ENCODE measurements at regions not wholly inside any gene's neighbourhood (a gene's known extent, or its start where the extent isn't known, plus 50 kb on each side); places are given as distances from the start of the nearest gene placed in this dataset.

DNA sequence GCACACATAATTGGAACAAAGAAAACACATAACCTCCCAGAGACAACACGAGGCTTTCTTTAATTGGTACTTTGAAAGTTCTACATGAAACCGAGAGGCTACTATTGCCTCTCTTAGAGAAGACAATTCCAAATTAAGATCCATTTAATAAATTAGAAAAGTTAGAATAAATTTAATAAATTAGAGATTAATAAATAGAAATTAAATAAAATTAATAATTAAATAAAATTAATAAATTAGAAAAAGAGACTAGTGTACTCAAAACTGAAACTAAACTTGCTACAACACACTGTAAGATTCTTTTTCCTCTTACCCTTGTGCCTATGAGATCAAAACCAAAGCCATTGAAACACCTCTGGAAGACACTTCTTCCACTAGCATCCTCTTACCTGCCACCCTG, 199.0 kb downstream of the URB2 start:
- DNase-seq = no peak

DNA sequence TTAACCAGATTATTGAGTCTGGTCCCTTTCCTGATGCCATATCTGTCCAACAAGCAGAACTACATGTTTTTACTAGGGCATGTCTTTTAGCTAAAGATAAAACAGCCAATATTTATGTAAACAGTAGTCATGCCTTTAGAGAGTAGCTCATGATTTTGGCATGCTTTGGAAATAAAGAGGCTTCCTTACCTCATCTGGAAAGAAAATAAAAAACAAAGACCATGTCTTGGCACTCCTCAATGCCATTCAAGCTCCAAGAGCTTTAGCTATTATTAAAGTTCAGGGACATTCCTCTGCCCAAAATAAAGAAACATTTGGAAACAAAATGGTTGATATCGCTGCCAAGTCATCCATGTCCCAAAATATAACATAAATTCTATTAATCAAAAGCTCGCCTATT, 202.4 kb downstream of the URB2 start:
- DNase-seq = no peak

DNA sequence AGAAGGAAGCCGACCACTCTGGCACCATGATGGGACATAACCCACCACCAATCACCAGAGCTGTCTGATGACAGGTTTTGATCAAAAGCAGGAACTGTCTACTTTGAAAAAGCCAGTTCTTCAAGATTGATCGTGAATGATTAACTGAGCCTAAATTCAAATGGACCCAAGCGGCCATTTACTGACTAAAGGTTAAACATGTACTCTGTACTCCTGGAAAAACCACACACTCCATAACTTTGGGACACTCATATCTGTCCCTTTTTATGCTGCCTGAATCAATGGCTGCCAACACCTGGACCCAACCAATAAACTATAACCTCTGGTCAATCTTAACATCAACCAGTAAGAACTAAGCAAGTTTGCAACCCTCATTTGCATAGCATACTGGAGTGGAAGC, 206.6 kb downstream of the URB2 start:
- no peak for DNase-seq

DNA sequence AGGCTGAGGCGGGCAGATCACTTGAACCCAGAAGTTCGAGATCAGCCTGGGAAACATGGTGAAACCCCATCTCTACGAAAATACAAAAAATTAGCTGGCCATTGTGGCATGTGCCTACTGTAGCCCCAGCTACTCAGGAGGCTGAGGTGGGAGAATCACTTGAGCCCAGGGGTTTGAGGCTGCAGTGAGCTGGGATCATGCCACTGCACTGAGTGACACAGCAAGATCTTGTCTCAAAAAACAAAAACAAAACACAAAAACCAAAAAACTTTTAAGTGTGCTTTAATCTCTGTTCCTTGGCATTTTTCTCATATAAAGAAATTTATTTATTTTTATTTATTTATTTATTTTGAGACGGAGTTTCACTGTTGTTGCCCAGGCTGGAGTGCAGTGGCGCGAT, 208.2 kb downstream of the URB2 start:
- DNase-seq = no peak

DNA sequence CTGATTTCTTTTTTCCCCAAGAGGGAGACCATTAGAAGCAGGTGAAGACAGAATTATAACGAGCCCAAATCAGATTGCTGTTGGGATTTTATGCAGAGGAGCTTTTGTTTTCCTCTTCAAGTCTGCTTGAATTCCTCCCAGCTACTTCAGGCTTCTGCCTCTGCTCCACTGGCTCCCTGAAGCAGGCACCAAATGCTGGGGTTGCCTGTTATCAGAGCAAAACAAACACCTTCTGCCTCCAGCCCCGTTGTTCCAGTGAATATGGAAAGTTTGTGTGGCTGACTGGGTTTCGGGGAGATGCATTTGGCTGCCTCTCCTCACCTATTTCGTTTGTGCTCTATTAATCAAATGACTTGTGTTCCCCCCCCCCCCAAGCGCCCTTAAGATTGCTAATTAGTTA, 209.2 kb downstream of the URB2 start:
- no peak for DNase-seq

DNA sequence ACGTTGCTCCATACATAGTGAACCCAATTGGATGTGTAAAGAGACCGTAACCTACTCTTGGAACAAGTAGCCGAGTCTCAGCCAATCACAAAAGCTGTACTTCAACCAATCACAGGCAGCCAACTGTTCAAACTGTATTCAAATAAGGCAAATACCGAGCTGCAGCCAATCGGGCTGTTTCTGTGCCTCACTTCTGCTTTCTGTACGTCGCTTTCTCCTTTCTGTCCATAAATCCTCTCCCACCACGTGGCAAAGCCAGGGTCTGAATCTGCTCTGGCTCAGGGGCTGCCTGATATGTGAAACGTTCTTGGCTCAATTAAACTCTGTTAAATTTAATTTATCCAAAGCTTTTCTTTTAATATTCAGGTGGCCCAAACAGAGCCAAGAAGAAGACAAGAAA, 210.3 kb downstream of the URB2 start:
- no peak for DNase-seq

DNA sequence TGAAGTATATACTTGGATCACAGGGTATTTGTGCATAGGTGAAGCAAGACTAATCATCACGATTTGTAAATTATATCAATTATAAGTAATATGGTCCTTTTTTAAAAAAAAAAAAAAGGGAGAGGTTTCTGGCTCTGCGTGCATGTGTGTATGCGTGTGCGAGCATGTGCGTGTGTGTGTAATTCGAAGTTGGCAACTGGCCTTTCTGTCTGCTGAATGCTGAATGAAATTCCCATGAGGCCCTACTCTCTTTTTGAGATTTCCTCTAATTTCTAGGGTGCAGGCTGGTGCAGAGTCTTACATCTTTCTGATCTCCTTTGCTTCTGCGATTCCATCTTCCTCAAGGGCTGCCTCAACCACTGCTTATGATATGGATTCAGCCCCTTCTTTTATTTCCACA, 212.2 kb downstream of the URB2 start:
- DNase-seq = no peak

DNA sequence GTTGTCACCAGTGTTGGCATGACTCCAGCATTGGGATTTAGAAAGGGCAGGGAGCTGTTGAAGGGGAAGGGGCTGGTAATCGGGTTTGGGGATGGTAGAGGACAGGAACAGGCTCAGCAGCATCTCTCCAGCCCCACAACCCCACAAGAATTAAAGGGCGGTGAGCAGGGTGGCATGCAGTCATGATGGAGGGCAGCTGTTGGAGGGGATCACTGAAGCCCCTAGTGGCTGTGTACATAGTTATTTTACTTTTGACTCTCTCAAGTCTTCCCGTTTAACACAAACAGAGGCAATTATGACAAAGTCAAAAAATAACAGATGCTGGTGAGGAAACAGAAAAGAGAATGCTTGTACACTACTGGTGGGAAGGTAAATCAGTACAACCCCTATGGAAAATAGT, 213.8 kb downstream of the URB2 start:
- no peak for DNase-seq

DNA sequence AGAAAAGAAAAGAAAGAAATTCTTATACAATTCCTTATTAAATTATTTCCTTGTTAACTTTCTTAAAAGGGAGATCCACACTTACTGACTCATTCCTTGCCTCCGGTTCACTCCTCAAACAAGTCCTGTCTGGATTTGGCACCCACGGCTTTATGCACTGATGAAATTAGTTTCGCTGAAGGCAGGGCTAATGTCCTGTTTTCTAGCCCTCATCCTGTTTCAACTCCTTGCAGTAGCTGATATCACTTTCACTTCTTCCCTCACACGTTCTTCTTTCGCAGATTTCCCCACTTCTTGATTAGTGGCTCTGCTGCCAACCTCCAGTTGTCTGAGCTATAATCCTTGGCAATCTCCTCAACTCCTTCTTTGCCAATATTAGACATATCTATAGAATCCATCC, 215.2 kb downstream of the URB2 start:
- no peak for DNase-seq

DNA sequence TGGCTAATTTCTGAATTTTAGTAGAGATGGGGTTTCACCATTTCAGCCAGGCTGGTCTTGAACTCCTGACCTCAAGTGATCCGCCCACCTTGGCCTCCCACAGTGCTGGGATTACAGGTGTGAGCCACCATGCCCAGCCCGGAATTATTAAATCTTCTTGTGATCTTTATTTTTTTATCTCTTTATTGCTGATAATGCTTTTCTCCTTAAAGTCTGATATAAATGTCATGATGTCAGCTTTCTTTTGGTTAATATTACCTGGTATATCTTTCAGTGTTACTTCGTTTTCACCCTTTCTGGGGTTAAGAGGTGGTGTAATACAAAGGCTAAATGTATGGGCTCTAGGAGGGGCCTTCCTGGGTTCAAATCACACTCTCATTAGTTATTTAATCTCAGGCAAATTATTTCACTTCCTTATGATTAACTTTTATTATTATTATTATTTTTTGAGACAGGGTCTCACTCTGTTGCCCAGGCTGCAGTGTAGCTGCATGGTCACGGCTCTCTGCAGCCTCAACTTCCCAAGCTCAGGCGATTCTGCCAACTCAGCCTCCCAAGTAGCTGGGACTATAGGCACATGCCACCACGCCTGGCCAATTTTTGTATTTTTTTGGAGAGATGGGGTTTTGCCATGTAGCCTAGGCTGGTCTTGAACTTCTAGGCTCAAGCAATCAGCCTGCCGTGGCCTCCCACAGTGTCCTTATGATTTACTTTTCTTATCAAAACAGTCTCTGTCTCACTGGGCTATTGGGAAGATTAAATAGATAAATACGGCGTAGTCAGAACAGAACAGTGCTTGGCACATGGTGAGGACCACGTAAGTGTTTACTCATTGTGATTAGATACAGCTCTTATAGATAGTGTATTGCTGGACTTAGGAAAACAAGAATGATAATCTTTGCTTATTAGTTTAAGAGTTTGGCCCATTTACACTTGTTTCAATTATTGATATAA, 216.5 kb downstream of the URB2 start:
- DNase-seq = no peak

DNA sequence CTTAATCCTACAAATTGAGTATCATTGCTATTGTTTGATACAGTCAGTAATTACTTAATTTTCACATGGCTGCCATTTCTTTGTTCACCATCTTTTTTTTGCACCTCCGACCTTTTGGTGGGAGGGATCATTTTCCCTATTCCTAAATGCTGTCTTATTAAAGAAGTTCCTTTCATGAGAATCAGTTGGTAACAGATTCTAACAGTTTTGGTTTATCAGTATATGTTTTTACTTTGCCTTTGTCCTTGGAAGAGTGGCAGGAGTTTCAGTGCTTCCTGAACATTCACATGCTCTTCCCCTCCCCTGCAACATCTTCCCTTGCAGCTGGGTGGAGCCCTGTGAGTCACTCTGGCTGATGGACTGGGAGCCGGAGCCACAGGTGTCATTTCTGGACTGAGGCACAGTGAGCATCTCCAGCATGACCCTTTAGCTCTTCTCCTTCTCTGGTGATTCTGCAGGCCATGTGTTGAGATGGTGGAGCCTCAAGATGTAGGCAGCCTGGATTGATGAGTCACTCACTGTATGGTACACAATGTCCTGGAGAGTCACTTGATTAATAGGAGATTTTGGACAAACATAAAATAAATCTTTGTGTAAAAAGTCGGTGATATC, 217.7 kb downstream of the URB2 start:
- peak; percentile 27 for DNase-seq

DNA sequence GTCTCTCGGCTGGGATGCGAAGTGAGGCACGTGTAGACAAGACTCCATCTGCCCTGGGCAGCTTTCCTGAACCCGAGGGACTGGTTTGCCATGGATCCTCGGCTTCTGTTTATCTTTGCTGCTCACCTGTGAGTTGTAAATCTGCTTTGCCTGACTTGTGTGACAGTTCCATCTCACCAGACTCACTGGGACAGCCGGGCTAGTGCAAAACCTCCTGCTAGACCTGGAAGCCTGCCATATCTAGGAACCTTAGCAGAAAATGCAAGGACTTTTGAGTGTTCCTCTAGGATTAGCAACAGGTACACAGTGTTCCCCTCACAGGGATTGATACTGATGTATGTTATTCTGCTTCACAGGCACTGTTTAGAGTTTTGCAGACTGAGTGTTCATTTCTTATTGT, 218.6 kb downstream of the URB2 start:
- DNase-seq = no peak

DNA sequence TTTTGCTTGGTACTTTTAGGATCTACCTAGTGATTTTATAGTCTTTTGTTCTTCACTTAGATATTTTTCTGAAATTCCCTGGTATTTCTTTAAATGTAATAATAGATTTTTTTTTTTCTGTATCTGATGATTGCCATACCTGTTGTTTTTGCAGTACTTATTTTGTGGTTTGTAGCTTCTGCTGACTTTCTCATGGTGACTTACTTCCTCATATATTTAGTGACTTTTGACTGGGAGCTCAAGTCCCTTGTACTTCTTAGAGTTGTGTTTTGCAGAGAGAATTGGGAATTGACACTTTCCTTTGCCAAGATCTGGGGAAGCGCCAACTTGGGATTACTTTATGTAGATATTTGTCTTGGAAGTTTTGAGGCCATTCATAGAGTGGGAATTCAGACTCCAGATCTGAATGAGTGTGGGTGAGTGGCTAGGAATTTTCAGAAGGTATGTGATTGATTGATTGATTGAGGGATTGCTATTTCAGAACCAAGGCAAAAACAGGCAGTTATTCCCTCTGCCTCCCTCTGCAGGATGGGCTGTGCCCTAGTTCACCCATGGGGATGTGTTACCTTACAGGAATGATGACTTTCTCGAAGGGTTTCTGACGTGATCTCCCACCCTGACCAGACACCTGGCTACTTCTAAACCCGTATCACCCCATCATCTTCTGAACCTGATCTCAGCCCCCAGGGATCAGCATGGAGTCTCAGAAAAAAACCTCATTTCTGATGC, 219.5 kb downstream of the URB2 start:
- DNase-seq = no peak

DNA sequence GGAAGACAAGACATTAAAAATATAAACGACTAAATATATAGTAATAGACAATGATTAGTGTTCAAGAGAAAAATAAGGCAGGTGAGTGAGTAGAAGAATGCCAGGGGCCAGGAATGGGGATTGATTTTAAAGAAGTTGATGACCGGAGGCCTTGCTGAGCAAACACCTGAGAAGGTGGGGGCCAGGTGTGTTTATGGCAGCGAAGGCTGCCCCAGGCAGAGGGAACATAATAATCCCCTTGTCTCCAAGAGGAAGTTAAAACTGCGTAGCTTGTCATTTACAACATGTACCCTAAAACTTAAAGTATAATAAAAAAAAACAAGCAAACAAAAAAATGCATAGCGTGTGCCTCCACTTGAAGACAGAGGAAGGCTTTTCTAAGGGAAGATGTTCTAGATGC, 220.3 kb downstream of the URB2 start:
- DNase-seq = no peak

DNA sequence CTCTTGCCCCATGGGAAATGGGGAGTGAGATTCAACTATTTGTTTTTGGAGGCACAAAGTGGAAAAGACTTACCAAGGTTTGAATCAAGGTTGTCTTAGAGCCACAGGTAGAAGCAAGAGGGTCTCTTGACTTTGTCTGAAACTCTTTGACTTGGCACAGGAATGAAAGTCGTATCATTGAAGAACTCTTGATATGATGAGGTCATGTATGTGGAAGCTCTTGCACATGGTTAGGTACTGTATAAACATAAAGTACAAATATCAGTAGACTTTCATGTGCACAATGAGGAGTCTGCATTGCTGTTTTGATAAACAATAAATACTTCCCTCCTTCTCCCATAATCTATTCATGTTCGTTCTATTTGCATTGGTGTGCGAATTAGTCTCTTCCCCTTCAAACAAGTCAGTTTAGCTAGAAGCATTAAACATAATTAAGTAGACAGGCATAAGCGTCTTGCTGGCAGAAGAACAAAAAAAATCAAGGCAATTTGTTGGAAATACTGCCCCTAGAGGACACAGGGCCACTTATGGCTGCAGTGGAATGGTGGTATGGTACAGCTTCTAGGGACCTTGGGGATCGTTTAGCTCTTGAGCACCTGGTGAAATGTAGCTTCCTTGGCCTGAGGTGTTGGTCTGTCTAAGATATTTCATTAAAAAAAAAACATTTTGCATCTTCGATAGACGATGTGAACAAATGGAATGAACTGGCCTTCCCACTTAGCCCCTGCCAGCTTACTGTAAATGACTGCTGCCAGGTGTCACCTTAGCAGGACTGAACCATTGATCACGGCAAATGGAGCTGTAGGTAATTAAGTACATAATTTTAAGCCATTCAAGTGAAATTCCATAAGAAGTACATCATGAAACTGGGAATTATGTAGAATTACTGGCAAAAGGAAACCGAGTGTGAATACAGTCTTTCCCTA, 218.0 kb upstream of the GALNT2 start:
- DNase-seq = no peak

DNA sequence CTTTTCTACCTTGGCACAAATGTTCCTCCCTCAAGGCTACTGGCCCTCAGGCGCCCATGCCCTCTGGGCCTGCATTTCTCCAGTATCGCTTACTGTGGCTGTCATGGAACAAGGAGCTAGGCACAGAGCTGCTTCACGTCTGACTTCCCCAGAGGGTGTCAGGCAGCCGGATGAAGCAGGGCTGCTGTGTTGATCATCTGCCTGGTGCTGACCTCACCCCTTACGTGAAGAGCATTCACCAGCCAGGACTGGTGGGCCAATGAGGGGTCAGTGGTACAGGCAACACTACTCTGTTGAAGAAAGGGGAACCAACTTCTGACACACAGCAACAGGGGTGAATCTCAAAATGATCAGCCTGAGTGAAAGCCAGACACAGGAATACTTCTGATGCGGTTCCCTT, 215.5 kb upstream of the GALNT2 start:
- no peak for DNase-seq

DNA sequence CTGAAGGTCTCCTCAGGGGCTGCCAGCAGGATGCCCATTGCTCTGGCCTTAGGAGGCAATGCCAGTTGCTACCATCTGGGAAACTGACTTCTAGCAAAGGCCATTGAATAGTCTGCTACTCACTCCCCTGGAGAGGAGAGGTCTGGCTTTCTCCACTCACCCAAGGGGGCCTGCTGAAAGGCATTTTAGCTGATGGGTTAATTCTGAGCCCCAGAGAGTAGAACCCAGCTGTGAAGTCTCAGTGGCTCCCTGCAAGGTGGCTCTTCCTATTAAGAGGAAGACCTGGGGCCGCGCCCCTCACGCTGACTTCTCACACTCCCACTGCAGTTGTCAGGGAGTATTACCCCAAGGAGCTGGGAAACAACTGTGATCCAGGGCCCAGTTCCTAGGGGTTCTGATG, 213.3 kb upstream of the GALNT2 start:
- DNase-seq = no peak

DNA sequence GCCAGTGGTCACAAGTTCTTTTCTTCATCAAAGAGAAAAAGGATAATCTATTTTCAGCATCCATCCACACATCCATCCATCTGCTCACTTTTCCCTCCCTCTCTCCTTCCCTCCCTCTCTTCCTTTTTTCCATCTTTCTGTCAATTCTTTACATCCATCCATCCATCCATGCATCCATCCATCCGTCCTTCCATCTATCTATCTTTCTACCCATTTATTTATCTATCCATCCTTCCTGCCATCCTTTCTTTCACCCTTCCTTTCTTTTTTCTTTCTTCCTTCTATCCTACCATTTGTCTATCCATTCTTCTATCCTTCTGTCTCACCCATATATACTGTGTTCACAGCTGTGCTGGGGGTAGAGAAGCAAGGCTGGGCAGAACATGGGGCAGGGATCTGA, 212.4 kb upstream of the GALNT2 start:
- DNase-seq = no peak

DNA sequence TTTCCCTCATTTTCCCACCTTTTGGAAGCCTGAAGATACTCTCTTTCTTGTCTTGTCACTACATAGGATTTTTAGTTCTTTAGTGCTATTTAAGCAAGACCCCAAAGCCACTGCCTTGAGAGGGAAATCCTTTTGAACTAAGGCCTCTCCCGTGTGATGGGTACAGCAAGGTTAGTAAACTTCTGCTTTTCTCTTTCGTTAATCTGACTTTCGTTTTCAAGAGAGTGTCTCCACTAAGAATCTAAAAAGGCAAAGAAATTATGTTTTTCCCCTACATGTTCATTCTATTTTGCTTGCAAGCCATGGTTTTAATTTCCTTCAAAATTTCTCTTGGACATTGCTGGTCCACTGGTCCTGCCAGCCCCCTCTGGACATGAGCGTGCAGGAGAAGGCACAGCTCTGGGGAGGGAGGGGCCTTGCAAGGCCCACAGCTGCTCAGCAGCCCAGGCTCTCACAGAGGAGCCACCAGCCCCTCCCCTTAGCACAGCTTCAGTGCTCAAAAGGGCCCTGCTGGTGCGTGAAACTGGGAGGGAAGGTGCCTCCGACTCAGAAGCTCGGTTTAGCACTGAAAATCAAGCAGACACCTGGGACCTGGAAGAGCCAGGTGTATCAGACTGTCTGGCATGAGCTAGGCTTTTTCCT, 210.9 kb upstream of the GALNT2 start:
- no peak for DNase-seq

DNA sequence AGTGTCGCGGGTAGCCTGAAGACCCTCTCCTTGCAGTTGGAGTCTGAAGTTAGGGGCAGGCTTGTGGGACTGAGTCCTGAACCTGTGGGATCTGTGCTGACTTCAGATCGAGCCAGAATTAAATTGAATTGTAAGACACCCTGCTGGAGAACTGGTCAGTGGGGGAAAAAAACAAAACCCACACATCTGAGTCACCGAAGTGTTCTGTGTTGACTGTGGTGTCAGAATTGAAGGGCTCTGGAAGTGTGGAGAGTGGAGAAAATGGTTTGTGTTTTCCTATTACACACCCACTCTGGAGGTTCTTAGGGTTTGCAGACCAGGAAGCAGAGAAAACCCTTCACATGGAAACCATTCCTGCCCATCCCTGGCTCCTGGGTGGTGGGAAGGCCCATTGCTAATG, 209.5 kb upstream of the GALNT2 start:
- no peak for DNase-seq

DNA sequence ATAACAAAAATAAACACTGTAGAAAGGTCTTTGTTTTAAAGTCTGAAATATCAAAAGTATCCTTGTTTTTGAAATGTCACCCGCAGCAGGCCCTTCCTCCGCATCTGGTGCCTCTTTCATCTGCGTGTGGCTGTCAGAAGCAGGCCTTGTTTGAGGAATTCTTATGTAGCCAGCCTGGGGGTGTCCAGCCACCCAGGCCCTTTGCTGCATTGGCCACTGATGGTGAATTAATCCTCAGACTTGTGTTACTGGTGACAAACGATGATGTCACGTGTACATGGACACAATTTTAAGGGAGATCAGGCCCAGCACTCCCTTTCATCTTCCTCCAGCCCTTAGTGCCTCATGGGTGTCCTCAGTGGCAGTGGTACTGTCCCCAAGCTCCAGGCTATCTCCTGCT, 208.0 kb upstream of the GALNT2 start:
- DNase-seq = no peak

DNA sequence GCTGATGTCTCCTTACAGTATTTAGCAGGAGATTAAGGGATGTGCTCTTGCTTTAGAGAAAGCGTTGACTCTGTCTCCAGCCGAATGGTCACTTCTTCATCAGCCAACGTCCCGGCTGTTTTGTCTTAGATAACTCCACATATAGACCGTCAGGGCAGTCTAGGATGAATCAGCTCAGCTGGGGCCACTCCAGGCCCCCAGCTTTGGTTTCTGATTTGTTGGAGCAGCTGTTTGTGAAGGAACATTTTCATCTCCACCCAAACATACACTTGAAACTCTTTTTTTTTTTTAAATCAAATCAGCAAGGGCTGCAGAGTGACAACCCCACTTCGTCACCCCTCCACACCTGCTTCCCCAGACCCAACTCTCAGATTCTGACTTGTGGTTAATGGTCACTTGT, 206.1 kb upstream of the GALNT2 start:
- DNase-seq = no peak
